SJSA1 (cell line): ENCODE measurements at regions not wholly inside any gene's neighbourhood (a gene's known extent, or its start where the extent isn't known, plus 50 kb on each side); places are given as distances from the start of the nearest gene placed in this dataset.
"Not testable (repeated sequence)": the region's sequence is repeated elsewhere in the genome, so short reads cannot be mapped to it uniquely, and the experiment has no call there.

ENCODE experiments used
- DNase-seq, 2 experiments: peaks; one replicate each; pipeline ENCODE4 v3.0.0-alpha.2; 2015 to 2020; ENCODE audit warnings: low spot score in 2 of 2, low read depth in 1 of 2
- H3K27ac ChIP-seq: fragments of 250-450 bp; sonication (Bioruptor Pico); 2 replicates; pipeline ENCODE4 v1.5.1; 2020; ENCODE audit warnings: mild to moderate bottlenecking, moderate library complexity
- H3K27me3 ChIP-seq: fragments of 250-450 bp; sonication (Bioruptor Pico); replicated peaks from 2 replicates; pipeline ENCODE4 v1.5.1; 2020; ENCODE audit warnings: mild to moderate bottlenecking, moderate library complexity
- H3K36me3 ChIP-seq: fragments of 250-450 bp; sonication (Bioruptor Pico); 2 replicates; pipeline ENCODE4 v1.5.1; 2020; ENCODE audit warnings: mild to moderate bottlenecking
- H3K4me1 ChIP-seq: fragments of 250-450 bp; sonication (Bioruptor Pico); replicated peaks from 2 replicates; pipeline ENCODE4 v1.6.1; 2021; ENCODE audit warnings: mild to moderate bottlenecking
- H3K4me3 ChIP-seq: fragments of 250-450 bp; sonication (Bioruptor Pico); 2 replicates; pipeline ENCODE4 v1.5.1; 2020; ENCODE audit warnings: mild to moderate bottlenecking
- H3K9me3 ChIP-seq: fragments of 250-450 bp; sonication (Bioruptor Pico); replicated peaks from 2 replicates; pipeline ENCODE4 v1.5.1; 2020; ENCODE audit warnings: mild to moderate bottlenecking

- no peaks in the 10 kb centered on the region for H3K9me3 ChIP-seq
- H3K4me1 ChIP-seq, result no peaks in the 10 kb centered on the region
- H3K27me3 ChIP-seq, result no peaks in the 10 kb centered on the region
- H3K4me3 ChIP-seq, result no peak overlapping the region
- no peak overlapping the region for H3K27ac ChIP-seq
- H3K36me3 ChIP-seq, result no peaks in the 10 kb centered on the region
- DNase-seq, result no peak
These were observed 194.5 kb upstream of the COX10 start for GRCh38 chr17:13874817-13875216.

- H3K27me3 ChIP-seq, result no peaks in the 10 kb centered on the region
- H3K4me3 ChIP-seq, result no peak overlapping the region
- H3K4me1 ChIP-seq, result no peaks in the 10 kb centered on the region
- H3K27ac ChIP-seq, result no peak overlapping the region
- H3K9me3 ChIP-seq, result no peaks in the 10 kb centered on the region
- H3K36me3 ChIP-seq, result no peaks in the 10 kb centered on the region
- DNase-seq, result no peak
These were observed 189.3 kb upstream of the COX10 start for GRCh38 chr17:13879961-13880466.

- H3K36me3 ChIP-seq, result no peaks in the 10 kb centered on the region
- H3K27ac ChIP-seq, result no peak overlapping the region
- peaks cover 16% of the 10 kb centered on the region for H3K4me1 ChIP-seq
- no peaks in the 10 kb centered on the region for H3K27me3 ChIP-seq
- no peak for DNase-seq
- no peaks in the 10 kb centered on the region for H3K9me3 ChIP-seq
- H3K4me3 ChIP-seq, result no peak overlapping the region
These were observed 185.6 kb upstream of the COX10 start for GRCh38 chr17:13883659-13884058.

GRCh38 chr17:13884347-13884746 lies 185.0 kb upstream of the COX10 start:
- H3K27me3 ChIP-seq, result no peaks in the 10 kb centered on the region
- no peak overlapping the region for H3K27ac ChIP-seq
- H3K36me3 ChIP-seq, result no peaks in the 10 kb centered on the region
- no peak overlapping the region for H3K4me3 ChIP-seq
- peaks cover 16% of the 10 kb centered on the region for H3K4me1 ChIP-seq
- no peak for DNase-seq
- H3K9me3 ChIP-seq, result no peaks in the 10 kb centered on the region

- Histone ChIP-seq H3K4me3 (no peak overlapping the region), H3K9me3 (no peaks in the 10 kb centered on the region), H3K4me1 (peaks cover 16% of the 10 kb centered on the region), H3K36me3 (no peaks in the 10 kb centered on the region), H3K27me3 (no peaks in the 10 kb centered on the region), H3K27ac (peak overlapping the region; percentile 32; the same call in 1 of the 2 replicates)
- no peak for DNase-seq
These were observed 183.8 kb upstream of the COX10 start for GRCh38 chr17:13885550-13885949.

GRCh38 chr17:13885953-13886889 lies 183.1 kb upstream of the COX10 start:
- Histone ChIP-seq H3K36me3 (no peaks in the 10 kb centered on the region), H3K27ac (peak overlapping the region; percentile 32; the same call in 1 of the 2 replicates), H3K4me1 (peaks cover 16% of the 10 kb centered on the region), H3K9me3 (no peaks in the 10 kb centered on the region), H3K27me3 (no peaks in the 10 kb centered on the region), H3K4me3 (no peak overlapping the region)
- peak; percentile 47 to 50 for DNase-seq

- Histone ChIP-seq H3K9me3 (no peaks in the 10 kb centered on the region), H3K36me3 (no peaks in the 10 kb centered on the region), H3K4me3 (no peak overlapping the region), H3K27ac (no peak overlapping the region), H3K4me1 (peaks cover 16% of the 10 kb centered on the region), H3K27me3 (no peaks in the 10 kb centered on the region)
- peak in 1 of 2 experiments; percentile 6 for DNase-seq
These were observed 181.2 kb upstream of the COX10 start for GRCh38 chr17:13888056-13888609.

GRCh38 chr17:13908971-13909370 lies 160.3 kb upstream of the COX10 start:
- DNase-seq, H3K9me3 ChIP-seq, H3K36me3 ChIP-seq, H3K4me1 ChIP-seq, H3K27me3 ChIP-seq, H3K27ac ChIP-seq, H3K4me3 ChIP-seq: not testable (repeated sequence)

GRCh38 chr17:13909901-13910519 lies 159.3 kb upstream of the COX10 start:
- Histone ChIP-seq H3K36me3 (no peaks in the 10 kb centered on the region), H3K9me3 (no peaks in the 10 kb centered on the region), H3K4me3 (no peak overlapping the region), H3K27me3 (no peaks in the 10 kb centered on the region), H3K4me1 (no peaks in the 10 kb centered on the region), H3K27ac (no peak overlapping the region)
- no peak for DNase-seq

- Histone ChIP-seq H3K4me1 (no peaks in the 10 kb centered on the region), H3K9me3 (no peaks in the 10 kb centered on the region), H3K4me3 (no peak overlapping the region), H3K36me3 (no peaks in the 10 kb centered on the region), H3K27me3 (no peaks in the 10 kb centered on the region), H3K27ac (no peak overlapping the region)
- no peak for DNase-seq
These were observed 151.7 kb upstream of the COX10 start for GRCh38 chr17:13917634-13918033.

GRCh38 chr17:13918247-13918646 lies 151.1 kb upstream of the COX10 start:
- Histone ChIP-seq H3K36me3 (no peaks in the 10 kb centered on the region), H3K27me3 (no peaks in the 10 kb centered on the region), H3K4me3 (no peak overlapping the region), H3K9me3 (no peaks in the 10 kb centered on the region), H3K27ac (no peak overlapping the region), H3K4me1 (no peaks in the 10 kb centered on the region)
- no peak for DNase-seq

- no peaks in the 10 kb centered on the region for H3K9me3 ChIP-seq
- no peaks in the 10 kb centered on the region for H3K4me1 ChIP-seq
- no peak overlapping the region for H3K27ac ChIP-seq
- no peaks in the 10 kb centered on the region for H3K36me3 ChIP-seq
- no peak overlapping the region for H3K4me3 ChIP-seq
- H3K27me3 ChIP-seq, result no peaks in the 10 kb centered on the region
- DNase-seq, result no peak
These were observed 149.5 kb upstream of the COX10 start for GRCh38 chr17:13919818-13920217.

- Histone ChIP-seq H3K4me1 (no peaks in the 10 kb centered on the region), H3K27me3 (no peaks in the 10 kb centered on the region), H3K4me3 (no peak overlapping the region), H3K36me3 (no peaks in the 10 kb centered on the region), H3K27ac (no peak overlapping the region), H3K9me3 (no peaks in the 10 kb centered on the region)
- DNase-seq, result no peak
These were observed 148.9 kb upstream of the COX10 start for GRCh38 chr17:13920413-13920812.
